ENCODE measurements at regions not wholly inside any gene's neighbourhood (a gene's known extent, or its start where the extent isn't known, plus 50 kb on each side); places are given as distances from the start of the nearest gene placed in this dataset.
"Not testable (repeated sequence)": the region's sequence is repeated elsewhere in the genome, so short reads cannot be mapped to it uniquely, and the experiment has no call there.

- 56 to 68% methylated on average over 2 of the region's 2 CpGs for WGBS, 2 donors
- no peak for ATAC-seq (ENCODE audit: low FRiP score in 2 of 2)
- no peak overlapping the region for H3K27ac ChIP-seq
Measured at GRCh38 chr4:20192736-20193135, 59.0 kb upstream of the SLIT2 start.

GRCh38 chr4:20185103-20185502 lies 66.6 kb upstream of the SLIT2 start:
- no peak overlapping the region for H3K27ac ChIP-seq
- H3K4me1 ChIP-seq, result no peaks in the 10 kb centered on the region
- no peaks in the 10 kb centered on the region for H3K9me3 ChIP-seq
- ATAC-seq (ENCODE audit: low FRiP score in 2 of 2) (no peak), DNase-seq (no peak)
- TF ChIP-seq POLR2A (IDR thresholded peaks at IDR 0.05) (no peak), POLR2AphosphoS5 (IDR thresholded peaks at IDR 0.05) (no peak), EP300 (IDR thresholded peaks at IDR 0.05) (no peak), CTCF (IDR thresholded peaks at IDR 0.05) (no peak)
- WGBS, 2 donors, result 47 to 76% methylated on average over 2 of the region's 2 CpGs
- no peaks in the 10 kb centered on the region for H3K27me3 ChIP-seq
- H3K4me3 ChIP-seq, result no peak overlapping the region
- H3K36me3 ChIP-seq, result no peaks in the 10 kb centered on the region

More at GRCh38 chr4:20192736-20193135, 59.0 kb upstream of the SLIT2 start:
- Histone ChIP-seq H3K9me3 (no peaks in the 10 kb centered on the region), H3K27me3 (no peaks in the 10 kb centered on the region), H3K4me1 (no peaks in the 10 kb centered on the region), H3K36me3 (no peaks in the 10 kb centered on the region), H3K4me3 (no peak overlapping the region)
- TF ChIP-seq POLR2A (IDR thresholded peaks at IDR 0.05) (no peak), POLR2AphosphoS5 (IDR thresholded peaks at IDR 0.05) (no peak), EP300 (IDR thresholded peaks at IDR 0.05) (no peak), CTCF (IDR thresholded peaks at IDR 0.05) (no peak)
- no peak for DNase-seq

GRCh38 chr4:20183131-20183530 lies 68.6 kb upstream of the SLIT2 start:
- not testable (repeated sequence) for H3K4me3 ChIP-seq; H3K4me1 ChIP-seq; H3K36me3 ChIP-seq; H3K27ac ChIP-seq; DNase-seq; H3K9me3 ChIP-seq; H3K27me3 ChIP-seq; ATAC-seq (ENCODE audit: low FRiP score in 2 of 2)
- WGBS, 2 donors, result 93% methylated on average over 5 of the region's 5 CpGs

GRCh38 chr4:20181926-20182325 lies 69.8 kb upstream of the SLIT2 start:
- H3K27ac ChIP-seq, result no peak overlapping the region
- TF ChIP-seq EP300 (IDR thresholded peaks at IDR 0.05) (no peak), POLR2A (IDR thresholded peaks at IDR 0.05) (no peak), CTCF (IDR thresholded peaks at IDR 0.05) (no peak), POLR2AphosphoS5 (IDR thresholded peaks at IDR 0.05) (no peak)
- ATAC-seq (ENCODE audit: low FRiP score in 2 of 2) (no peak), DNase-seq (no peak)
- WGBS, 2 donors, result 62 to 70% methylated on average over 3 of the region's 3 CpGs
- no peaks in the 10 kb centered on the region for H3K4me1 ChIP-seq
- no peaks in the 10 kb centered on the region for H3K27me3 ChIP-seq
- H3K36me3 ChIP-seq, result no peaks in the 10 kb centered on the region
- H3K9me3 ChIP-seq, result peaks cover 0 to 9% (median 0%) of the 10 kb centered on the region in 4 donors
- no peak overlapping the region for H3K4me3 ChIP-seq

DNA sequence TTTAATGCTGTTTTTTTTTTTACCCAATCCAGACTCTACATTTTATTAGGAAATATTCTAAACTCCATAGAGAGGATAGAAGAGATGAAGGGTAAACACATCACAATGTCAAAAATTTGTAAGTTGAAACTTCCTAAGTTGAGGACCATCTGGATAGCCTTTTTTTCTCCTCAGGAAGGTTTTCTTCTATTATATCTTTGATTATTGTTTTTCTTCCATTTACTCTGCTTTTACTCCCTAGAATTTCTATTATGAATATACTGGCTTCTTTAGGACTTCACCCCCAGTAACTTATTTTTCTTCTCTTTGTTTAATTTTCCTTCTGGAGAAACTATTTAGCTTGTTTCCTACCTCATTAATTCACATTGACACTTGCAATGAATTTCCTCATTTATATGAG lies 71.2 kb upstream of the SLIT2 start:
- ATAC-seq (ENCODE audit: low FRiP score in 2 of 2), result no peak
- TF ChIP-seq POLR2A (IDR thresholded peaks at IDR 0.05) (no peak), EP300 (IDR thresholded peaks at IDR 0.05) (no peak), CTCF (IDR thresholded peaks at IDR 0.05) (no peak), POLR2AphosphoS5 (IDR thresholded peaks at IDR 0.05) (no peak)
- H3K4me1 ChIP-seq, result no peaks in the 10 kb centered on the region

More for the DNA sequence above, 71.2 kb upstream of the SLIT2 start:
- DNase-seq, result no peak
- Histone ChIP-seq H3K27me3 (no peaks in the 10 kb centered on the region), H3K27ac (no peak overlapping the region), H3K4me3 (no peak overlapping the region), H3K9me3 (peaks cover 0 to 9% (median 0%) of the 10 kb centered on the region in 4 donors), H3K36me3 (no peaks in the 10 kb centered on the region)
